HG02610 (cell line): ENCODE measurements at regions not wholly inside any gene's neighbourhood (a gene's known extent, or its start where the extent isn't known, plus 50 kb on each side); places are given as distances from the start of the nearest gene placed in this dataset.
"Not testable (repeated sequence)": the region's sequence is repeated elsewhere in the genome, so short reads cannot be mapped to it uniquely, and the experiment has no call there.

ENCODE experiments used
- ATAC-seq: cut with Tn5 transposase; IDR thresholded peaks from one replicate; pipeline ENCODE4 v1.9.1; 2021; ENCODE audit warnings: mild to moderate bottlenecking, moderate library complexity; ENCODE audit not compliant: unreplicated experiment

DNA sequence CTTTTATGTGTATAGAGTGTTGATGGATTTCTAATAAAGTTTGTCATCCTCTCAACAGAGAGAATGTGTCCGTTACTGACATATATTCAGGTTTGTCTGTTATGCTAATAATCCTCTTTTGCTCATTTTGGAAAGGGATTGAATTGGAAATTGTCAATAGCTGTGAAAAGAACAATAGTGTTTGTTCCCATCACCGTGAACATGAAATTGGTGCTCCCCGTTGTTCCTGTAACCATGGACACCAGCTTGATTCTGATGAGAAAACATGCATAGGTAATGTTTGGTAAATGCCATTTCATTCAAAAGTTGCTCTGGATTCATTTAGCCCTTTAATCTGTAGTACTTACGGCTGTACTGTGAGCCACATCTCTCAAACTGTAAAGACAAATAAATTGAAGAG, 707.0 kb upstream of the GOLIM4 start:
- ATAC-seq = no peak

DNA sequence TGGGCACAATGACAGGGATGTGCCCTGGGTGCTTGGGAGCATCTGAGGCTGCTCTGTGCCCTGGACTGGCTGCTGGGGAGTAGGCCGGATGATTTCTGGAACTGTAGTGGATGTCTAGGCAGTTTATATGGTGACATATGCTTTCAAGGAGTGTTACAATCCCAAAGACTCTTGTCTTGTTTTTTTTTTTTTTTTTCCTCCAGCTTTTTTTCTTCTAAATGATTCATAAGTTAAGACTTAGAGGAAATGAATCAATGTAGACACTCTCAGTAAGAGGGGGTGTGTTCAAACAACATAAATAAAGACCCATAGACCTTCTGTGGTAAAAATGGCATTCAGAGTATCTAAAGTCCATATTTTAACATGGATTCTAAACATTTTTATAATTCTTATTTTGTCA, 706.1 kb upstream of the GOLIM4 start:
- ATAC-seq = no peak

DNA sequence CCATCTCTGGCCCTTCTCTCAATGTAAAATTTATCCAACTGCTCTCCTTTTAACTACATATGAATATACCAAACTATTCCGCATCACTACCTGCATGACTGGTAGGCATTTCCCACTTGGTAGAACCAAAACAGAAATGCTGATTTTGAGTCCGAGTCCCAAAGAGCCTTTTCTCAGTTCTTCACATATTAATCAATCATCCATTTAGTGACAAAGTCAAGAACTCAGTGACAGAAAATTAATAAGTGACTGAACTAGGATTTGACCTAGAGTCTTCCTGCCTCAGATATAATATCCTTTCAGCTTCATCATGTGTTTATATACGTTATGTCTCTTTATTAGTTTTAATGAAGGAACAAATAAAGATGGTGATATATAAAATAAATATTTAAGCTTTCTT, 700.6 kb upstream of the GOLIM4 start:
- ATAC-seq = no peak

DNA sequence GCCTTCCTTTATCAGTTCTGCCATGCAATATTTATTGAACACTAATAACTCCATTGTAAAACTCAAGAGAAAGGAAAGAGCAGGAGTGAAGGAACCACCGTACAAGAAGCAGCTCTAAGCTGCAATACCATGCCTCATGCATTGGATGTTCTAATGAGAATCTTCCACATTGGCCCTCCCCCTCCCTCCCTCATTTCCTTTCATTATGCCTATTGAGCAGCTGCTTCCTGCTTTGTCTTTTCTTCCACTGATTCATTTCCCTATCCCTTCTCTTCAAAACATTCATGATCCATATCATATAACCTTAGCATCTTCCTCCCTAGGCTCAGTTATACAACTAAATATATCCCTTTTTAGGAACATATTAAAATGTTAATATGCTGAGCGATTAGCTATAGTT, 698.7 kb upstream of the GOLIM4 start:
- ATAC-seq = no peak

DNA sequence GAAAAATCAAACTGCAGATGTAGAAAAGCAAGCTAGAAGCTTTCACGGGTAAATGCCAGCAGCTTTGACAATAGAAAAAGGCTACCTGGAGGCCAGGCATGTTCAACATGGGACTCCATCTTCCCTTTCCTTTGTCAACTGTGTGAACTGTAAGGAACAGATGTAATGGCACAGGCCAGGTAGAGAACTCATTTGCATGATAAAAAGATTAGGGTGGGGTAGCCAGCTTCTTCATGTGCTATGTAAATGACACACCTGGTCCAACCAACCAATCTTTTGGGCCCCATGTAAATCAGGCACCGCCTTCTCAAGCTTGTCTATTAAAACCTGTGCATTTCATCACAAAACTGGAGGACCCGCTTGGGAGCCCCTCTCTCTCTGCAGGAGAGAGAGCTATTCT, 686.5 kb upstream of the GOLIM4 start:
- no peak for ATAC-seq

DNA sequence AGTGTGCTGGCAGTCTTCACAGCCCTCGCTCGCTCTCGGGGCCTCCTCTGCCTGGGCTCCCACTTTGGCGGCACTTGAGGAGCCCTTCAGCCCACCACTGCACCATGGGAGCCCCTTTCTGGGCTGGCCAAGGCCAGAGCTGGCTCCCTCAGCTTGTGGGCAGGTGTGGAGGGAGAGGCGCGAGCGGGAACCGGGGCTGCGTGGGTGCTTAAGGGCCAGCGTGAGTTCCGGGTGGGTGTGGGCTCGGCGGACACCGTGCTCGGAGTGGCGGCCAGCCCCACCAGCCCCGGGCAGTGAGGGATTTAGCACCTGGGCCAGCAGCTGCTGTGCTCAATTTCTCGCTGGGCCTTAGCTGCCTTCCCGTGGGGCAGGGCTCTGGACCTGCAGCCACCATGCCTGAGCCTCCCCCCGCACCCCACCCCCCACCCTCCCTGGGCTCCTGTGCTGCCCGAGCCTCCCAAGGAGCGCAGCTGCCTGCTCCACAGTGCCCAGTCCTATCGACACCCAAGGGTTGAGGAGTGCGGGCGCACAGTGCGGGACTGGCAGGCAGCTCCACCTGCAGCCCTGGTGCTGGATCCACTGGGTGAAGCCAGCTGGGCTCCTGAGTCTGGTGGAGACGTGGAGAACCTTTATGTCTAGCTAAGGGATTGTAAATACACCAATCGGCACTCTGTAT, 684.4 kb upstream of the GOLIM4 start:
- not testable (repeated sequence) for ATAC-seq

DNA sequence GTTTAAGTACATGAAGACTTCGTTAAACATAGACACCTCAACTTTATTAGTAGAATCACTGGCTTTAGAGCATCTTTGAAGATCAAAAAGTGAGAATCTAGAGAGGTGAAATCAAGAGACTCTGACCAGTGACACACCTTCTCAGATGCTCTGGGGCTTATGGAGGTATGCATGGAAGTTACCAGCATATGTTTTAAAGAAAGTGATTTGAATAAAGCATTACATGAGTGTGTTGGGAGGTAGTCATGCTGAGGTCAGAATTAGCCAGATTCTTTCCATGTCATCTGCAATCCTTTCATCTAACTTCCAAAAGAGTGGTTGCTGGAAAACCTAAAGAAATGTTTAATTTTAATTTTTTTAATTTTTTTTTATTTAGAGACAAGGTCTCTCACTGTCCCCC, 658.0 kb upstream of the GOLIM4 start:
- ATAC-seq = no peak

DNA sequence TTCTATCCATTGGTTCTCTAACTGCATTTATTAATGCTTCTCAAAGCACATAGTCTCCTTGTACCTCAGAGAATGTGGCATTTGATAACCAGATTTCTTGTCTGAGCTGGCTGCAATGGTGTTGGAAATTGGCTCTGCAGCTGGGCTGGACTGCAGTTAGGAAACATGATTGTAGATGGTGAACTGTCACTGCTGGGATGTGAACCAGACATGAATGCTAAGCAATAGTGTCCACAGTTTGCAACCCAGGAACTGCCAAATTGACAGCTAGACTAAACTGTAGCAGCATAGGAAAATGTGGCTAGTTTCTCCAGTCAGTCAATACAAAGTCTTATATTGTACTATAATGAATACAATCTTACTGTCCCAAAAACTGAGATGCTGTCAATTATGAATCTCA, 656.6 kb upstream of the GOLIM4 start:
- no peak for ATAC-seq

DNA sequence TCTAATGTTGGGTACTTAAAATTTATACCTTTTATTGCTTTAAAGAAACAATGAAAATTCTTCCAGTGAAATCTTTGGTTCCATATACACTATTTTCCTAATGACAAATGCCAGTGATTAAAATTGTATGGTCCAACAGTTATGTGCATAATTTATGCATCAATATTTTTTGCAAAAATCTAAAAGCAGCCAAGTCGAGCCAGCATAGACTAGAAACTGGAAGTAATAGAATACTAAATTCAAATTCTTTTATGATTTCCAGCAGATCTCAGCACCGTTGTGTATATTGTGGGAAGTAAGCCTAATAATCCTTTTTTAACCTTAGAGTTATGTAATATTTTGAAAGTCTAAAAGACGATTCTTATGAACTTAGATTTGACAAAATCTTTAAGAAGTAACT, 652.0 kb upstream of the GOLIM4 start:
- no peak for ATAC-seq

DNA sequence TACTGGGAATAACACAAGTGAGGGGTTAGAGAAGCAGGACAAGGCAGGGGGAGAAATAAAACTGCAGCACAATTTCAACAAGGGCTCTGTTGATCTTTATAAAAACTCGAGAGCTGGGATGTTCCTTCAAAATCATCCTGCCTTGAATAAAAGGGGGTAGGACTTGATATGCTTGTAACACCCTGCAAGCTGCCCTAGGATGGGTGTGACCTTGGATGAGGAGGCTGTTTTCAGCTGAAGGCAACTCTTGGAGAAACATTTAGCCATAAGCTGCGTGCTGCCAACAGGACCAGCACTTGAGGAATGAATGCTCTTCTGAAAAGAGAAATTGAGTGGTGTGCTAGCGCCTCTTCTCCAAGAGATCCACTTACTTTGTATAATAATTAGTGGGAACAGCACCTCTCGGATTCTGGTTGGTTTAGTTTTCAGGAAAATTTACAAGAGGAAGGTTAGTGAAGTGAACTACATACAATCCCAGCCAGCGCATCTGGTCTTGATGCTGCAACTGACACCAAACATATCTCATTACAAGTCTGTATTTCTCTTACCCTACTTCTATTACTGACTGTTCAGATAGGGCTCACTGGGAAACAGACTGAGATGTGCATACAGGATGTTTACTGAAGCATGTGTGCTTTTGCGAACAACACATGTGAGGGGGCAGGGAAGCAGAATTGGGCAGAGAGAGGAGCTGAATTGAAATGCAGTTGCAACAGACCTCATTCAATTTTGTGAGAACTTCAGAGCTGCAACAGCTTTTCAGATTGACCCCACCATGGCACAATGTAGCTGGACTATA, 643.0 kb upstream of the GOLIM4 start:
- ATAC-seq = no peak

DNA sequence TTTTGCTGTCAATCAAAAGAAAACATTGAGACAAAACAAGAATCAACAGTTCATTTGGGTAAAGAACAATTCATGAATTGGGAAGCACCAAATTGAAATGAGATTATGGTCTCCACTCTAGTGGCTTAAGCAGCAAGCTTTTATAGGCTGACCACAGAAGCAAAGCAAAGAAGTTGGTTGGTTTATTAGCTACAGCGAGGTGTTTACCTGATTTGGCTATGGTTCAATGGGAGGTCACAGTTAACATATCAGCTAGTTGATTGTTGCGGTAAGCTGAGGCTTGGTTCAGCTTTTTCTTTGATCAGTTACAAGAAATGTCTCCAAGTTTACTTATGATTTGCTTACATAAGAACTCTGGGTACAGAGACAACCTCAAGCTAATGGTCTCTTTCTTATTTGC, 640.5 kb upstream of the GOLIM4 start:
- ATAC-seq = no peak

DNA sequence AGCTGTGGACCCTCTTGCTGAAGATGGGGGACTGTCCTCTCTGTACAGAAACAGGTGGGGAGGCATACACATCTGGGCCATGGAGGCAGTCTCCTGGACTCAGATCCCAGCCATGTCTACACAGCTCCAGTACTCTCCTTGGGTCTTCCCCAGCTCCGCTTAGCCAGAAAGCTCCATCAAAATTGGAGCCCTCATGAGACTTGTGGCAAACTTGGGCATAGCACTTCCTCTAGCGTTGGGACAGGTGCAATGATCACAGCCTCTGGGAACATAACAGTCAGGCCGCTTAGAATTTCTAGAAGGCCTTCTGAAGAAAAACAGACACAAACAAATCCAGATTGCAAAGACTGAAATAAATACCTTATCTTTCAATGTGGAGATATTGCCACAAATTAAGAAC, 634.3 kb upstream of the GOLIM4 start:
- ATAC-seq = no peak

DNA sequence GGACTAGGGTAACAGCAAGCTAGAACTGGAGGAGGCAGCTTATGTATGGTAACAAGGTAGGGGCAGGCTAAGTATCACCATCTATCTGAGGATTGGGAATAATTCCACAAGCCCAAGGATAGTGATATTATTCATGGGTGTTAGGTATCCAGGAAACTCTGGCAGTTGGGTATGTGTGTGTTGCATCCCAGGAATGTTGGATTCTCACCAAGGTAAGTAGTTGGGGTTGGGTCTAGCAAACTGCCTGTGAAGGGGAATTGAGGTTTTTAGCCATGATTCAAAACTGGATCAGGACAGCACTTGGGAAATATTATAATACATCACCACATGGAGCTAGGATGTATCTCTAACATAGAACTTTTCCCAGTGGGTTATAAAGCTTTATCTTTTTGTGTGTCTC, 626.4 kb upstream of the GOLIM4 start:
- ATAC-seq = no peak

DNA sequence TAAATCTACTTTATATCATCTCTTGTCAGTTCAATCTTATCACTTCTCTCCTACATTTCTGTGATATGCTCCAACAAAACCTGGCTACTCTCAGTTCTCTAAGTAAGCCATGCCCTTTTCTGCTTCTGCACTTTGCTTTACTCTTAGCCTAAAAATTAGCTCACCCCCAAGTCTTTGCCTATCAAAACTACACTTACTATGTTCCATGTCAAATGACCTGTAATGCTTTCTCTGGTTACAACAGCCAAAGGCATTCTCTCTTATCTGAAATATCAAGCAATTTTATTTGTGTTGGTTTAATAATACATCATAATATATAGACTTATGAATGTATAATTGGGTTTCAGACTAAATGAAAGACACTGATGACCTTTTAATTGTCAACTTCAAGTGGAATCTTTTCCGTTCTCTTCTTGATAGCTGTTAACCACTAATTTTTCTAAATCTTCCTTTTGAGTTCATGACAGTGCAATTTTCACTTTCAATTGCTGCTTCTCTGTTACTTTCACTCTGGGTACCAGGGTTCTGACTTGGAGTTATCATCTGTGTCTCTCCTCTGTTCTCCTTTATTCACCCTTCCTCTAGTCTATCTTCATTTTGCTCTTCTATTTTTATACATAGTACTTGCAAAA, 619.0 kb upstream of the GOLIM4 start:
- ATAC-seq = peak; percentile 98

DNA sequence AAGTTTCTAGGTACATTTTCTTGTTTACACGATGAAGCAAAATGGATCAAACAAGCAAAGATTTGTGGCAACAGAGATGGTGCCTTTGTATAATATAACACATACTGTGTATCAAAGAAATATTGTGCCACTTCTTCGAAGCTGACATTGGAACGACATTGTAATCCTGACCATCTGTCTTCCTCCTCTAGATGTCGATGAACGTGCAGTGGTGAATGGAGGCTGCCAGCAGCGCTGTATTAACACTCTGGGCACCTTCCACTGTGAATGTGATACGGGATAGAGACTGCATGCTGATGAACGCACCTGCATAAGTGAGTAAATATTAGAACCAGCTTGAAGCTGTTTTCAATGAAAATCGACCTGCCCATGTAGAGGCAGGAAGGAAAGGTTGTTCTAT, 613.3 kb upstream of the GOLIM4 start:
- ATAC-seq = no peak

DNA sequence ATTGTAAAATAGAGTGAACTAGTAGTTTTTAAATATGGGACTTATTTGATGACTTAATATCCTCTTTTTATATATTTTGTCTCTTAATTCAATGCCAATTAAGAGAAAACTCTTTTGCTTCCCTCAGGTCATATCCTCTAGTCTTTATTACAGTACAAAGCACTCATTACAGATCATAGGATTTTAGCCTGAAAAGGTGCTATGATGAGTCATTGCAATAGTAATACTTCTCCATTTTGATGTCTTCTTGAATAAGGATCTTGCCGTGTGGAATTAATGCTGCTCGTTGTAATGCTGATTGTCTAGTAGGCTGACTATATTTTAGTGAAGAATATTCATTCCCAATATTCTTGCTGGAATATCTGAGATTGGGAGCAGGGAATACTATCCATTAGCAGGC, 612.2 kb upstream of the GOLIM4 start:
- peak; percentile 72 for ATAC-seq

DNA sequence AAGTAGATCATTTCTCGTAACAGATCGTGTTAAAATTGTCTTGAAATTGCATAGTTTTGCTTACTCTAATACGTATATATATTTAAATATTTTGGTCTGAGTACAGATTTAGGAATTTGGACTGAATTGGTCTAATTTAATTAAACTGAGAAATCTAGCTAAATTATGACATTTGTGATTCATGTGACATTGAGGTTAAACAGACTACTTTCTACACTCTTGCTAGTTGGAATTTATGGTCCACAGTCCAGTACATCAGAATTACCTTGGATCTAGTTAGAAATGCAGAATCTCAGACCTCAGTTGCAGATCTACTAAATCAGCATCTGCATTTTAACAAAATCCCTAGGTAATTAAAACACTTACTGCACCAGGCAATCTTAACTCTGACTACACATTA, 609.7 kb upstream of the GOLIM4 start:
- no peak for ATAC-seq

DNA sequence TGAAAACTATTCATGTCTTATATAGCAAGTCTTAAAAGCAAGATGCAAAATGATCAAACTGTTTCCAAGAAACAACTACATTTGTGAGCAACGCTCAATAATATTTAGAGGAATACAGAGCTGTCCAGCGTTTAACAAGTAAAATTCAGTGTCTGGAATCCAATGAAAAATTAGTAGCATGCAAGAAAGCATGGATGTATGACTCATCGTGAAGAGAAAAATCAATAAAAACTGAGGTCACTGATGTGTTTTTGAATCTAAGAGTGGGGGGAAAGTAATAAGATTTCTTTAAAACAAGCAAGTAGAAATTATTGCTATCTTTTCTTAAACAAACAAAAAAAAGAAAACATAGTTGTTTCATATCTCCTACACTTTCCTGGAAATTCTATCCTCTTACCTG, 600.3 kb upstream of the GOLIM4 start:
- no peak for ATAC-seq

DNA sequence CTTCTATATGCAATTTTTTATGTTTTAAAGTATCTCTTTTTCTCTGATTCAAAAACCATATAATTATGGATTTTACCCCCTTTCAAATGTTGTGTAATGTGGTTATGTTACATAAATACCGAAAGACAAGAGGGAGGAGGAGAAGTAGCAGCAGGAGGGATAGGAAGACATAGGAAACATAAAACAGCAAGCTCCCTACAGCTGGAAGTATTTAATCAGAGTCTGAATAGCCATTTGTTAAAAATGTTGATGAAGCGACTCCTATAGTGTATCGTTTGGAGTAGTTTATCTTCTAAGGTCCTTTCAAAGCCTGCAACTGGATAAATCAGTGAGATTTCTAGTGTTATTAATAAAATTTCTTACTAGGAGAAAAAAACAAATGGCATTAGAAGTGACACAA, 598.1 kb upstream of the GOLIM4 start:
- ATAC-seq = no peak

DNA sequence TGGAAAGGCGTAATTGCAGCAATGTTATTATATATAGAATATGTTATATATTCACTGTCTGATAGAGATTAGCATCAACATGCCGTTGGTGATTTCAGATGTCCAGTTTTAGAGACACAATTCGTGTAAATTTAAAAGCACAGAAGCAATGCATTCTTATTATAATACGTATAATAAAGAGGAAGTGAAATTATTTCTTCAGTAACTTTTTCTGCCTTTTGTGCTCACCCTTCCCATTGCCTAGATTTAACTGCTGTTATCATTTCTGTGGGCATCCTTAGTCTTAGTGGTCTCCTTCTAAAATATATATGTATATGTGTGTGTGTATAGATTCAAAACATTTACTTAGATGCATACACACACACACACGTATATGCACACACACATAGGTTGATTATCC, 592.5 kb upstream of the GOLIM4 start:
- no peak for ATAC-seq

DNA sequence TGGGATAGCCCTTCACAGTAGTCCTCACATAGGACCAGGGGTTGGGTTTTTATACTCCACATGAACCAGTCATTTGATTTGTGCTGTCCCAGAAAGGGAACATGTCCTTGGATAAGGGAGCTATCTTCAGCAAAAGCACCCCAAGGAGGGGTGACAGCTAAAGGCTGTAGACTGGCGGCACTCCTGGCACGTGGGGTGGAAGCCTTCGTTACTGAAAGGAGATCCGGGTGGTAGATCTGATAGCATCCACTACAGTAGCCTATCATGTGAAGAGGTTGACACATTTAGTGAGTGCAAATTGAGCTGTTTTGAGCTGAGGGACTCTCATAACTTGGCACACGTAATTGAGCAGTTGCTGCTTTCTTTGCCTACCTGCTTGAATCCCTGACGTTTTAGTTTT, 588.8 kb upstream of the GOLIM4 start:
- no peak for ATAC-seq

DNA sequence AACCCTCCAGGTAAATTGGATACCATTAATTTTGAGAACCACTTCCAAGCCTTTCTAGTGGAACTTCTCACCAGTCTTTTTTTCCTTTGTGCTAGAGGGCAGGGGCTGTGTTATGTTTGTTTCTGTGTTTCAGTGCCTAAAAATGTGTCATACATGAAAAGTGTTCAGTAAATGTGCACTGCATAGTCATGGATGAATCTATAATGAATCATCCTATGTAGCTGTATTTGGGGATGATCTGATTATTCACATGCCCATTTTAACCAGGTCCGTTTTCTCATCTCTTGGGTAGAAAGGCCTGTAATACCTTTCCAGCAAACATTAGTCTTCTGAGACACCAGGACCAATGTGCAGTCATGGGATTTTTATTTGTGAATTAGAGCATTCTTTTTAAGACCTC, 583.0 kb upstream of the GOLIM4 start:
- ATAC-seq = no peak
